OCI-LY1 (cell line): ENCODE measurements at regions not wholly inside any gene's neighbourhood (a gene's known extent, or its start where the extent isn't known, plus 50 kb on each side); places are given as distances from the start of the nearest gene placed in this dataset.

Source experiments
- EZH2 ChIP-seq: fragments of 200-600 bp; sonication (generic), shearing (Covaris generic); IDR thresholded peaks from 2 replicates; pipeline ENCODE4 v1.8.0; 2017; ENCODE audit warnings: borderline replicate concordance, mixed run types, mild to moderate bottlenecking, antibody characterized with exemption, low read length, moderate library complexity, mixed read lengths
- TF ChIP-seq, protein P1 (sequence below): fragments of 200-600 bp; sonication (generic), shearing (Covaris generic); IDR thresholded peaks from 2 replicates; pipeline ENCODE4 v1.5.1; 2017; ENCODE audit warnings: mild to moderate bottlenecking, antibody characterized with exemption, low read length, moderate library complexity, mixed read lengths

DNA sequence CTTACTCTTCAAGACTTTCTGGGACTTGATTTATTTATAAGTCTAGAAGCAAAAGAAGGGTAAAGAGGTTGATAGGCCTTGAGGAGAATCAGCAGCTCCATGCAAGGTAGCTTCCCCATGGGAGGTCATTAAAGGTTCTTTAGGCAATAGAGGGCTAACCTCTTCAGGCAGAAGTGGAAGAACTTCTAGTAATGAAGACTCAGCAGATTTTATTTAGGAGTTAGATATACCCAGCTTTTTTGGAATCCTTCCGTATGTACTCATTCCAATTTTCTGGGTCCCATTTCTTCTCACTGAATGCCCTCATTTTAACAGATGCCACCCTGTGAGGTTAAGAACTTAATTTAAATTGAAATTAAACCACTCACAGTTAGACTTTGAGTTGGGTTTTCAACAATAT, 565.6 kb downstream of the LRFN5 start:
- TF ChIP-seq, protein P1, sequence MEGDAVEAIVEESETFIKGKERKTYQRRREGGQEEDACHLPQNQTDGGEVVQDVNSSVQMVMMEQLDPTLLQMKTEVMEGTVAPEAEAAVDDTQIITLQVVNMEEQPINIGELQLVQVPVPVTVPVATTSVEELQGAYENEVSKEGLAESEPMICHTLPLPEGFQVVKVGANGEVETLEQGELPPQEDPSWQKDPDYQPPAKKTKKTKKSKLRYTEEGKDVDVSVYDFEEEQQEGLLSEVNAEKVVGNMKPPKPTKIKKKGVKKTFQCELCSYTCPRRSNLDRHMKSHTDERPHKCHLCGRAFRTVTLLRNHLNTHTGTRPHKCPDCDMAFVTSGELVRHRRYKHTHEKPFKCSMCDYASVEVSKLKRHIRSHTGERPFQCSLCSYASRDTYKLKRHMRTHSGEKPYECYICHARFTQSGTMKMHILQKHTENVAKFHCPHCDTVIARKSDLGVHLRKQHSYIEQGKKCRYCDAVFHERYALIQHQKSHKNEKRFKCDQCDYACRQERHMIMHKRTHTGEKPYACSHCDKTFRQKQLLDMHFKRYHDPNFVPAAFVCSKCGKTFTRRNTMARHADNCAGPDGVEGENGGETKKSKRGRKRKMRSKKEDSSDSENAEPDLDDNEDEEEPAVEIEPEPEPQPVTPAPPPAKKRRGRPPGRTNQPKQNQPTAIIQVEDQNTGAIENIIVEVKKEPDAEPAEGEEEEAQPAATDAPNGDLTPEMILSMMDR: no peak
- TF ChIP-seq EZH2: no peak
